SU-DHL-6 (cell line): ENCODE measurements at regions not wholly inside any gene's neighbourhood (a gene's known extent, or its start where the extent isn't known, plus 50 kb on each side); places are given as distances from the start of the nearest gene placed in this dataset.

ENCODE experiments used
- CTCF ChIP-seq: fragments of 200-600 bp; sonication (generic); IDR thresholded peaks from one replicate; pipeline ENCODE4 v1.5.1; 2017; ENCODE audit warnings: antibody characterized with exemption, mild to moderate bottlenecking, low read length, moderate library complexity; ENCODE audit not compliant: insufficient read depth, poor library complexity, severe bottlenecking
- EZH2phosphoT487 ChIP-seq: fragments of 200-600 bp; sonication (generic), shearing (Covaris generic); conservative IDR thresholded peaks from 2 replicates; pipeline ENCODE4 v1.6.1; 2018; ENCODE audit warnings: mild to moderate bottlenecking, antibody characterized with exemption, low read length, moderate library complexity, mixed read lengths

GRCh38 chr14:56894591-56894991 is 84.3 kb upstream of the OTX2 start:
- no peak for TF ChIP-seq CTCF
- TF ChIP-seq EZH2phosphoT487, result no peak
